IMR-90 (cell line): ENCODE measurements at regions not wholly inside any gene's neighbourhood (a gene's known extent, or its start where the extent isn't known, plus 50 kb on each side); places are given as distances from the start of the nearest gene placed in this dataset.

ENCODE experiments used
- ATAC-seq: fragments of 200-7000 bp; cut with Tn5 transposase; 2 replicates; pipeline ENCODE4 v1.9.1; 2020; ENCODE audit warnings: low read depth, mild to moderate bottlenecking, moderate library complexity
- BruUV-seq: library from RNA; stranded (reverse); fragments of 400-500 nt; replicated peaks from 2 replicates; lab custom pipeline; 2021; lab: Mats Ljungman, UMichigan
- CTCF ChIA-PET: fragments of 300-600 bp; formaldehyde crosslinking; extraction: SDS; loops from one replicate; lab custom pipeline; 2021; ENCODE audit warnings: antibody characterized with exemption; lab: Yijun Ruan, JAX
- POLR2A ChIA-PET: fragments of 300-600 bp; sonication (Branson Sonifier 250); formaldehyde crosslinking; loops from one replicate; lab custom pipeline; 2022; ENCODE audit warnings: antibody characterized with exemption; ENCODE audit not compliant: unreplicated experiment; lab: Charles Lee
- DNase-seq: peaks from one replicate; pipeline ENCODE4 v3.0.0; 2013
- H2AFZ ChIP-seq: replicated peaks from 2 replicates; pipeline ENCODE3; 2013; ENCODE audit warnings: low read length, mild to moderate bottlenecking; ENCODE audit not compliant: poor library complexity
- H2AK5ac ChIP-seq: 2 replicates; pipeline ENCODE4 v1.6.1; 2013; ENCODE audit warnings: low read depth, low read length, inconsistent platforms
- H2AK9ac ChIP-seq: replicated peaks from 2 replicates; pipeline ENCODE3; 2013; ENCODE audit warnings: mild to moderate bottlenecking, low read depth, low read length, moderate library complexity; ENCODE audit not compliant: poor library complexity
- H2BK120ac ChIP-seq: 2 replicates; pipeline ENCODE4 v1.6.1; 2013; ENCODE audit warnings: low read depth, low read length, inconsistent platforms
- H2BK15ac ChIP-seq: 3 replicates; pipeline ENCODE4 v1.6.1; 2013; ENCODE audit warnings: low read depth, low read length, inconsistent platforms
- H2BK20ac ChIP-seq: 2 replicates; pipeline ENCODE4 v1.6.1; 2013; ENCODE audit warnings: low read depth, mild to moderate bottlenecking, inconsistent platforms, low read length, moderate library complexity
- H2BK5ac ChIP-seq: 2 replicates; pipeline ENCODE4 v1.6.1; 2013; ENCODE audit warnings: mild to moderate bottlenecking, low read depth, low read length, inconsistent platforms; ENCODE audit not compliant: poor library complexity, severe bottlenecking
- H3K14ac ChIP-seq: replicated peaks from 2 replicates; pipeline ENCODE4 v1.6.1; 2013; ENCODE audit warnings: low read depth, low read length, inconsistent platforms
- H3K18ac ChIP-seq: 2 replicates; pipeline ENCODE4 v1.6.1; 2013; ENCODE audit warnings: low read depth, low read length, control low read depth
- H3K23ac ChIP-seq: 2 replicates; pipeline ENCODE4 v1.6.1; 2013; ENCODE audit warnings: low read depth, low read length, inconsistent platforms
- H3K27ac ChIP-seq: 2 replicates; pipeline ENCODE4 v1.5.1; 2013; ENCODE audit warnings: mild to moderate bottlenecking, control low read depth, low read length; ENCODE audit not compliant: insufficient read depth
- H3K27me3 ChIP-seq: 2 replicates; pipeline ENCODE4 v1.6.1; 2013; ENCODE audit warnings: low read length; ENCODE audit not compliant: control insufficient read depth, insufficient read depth
- H3K36me3 ChIP-seq: 2 replicates; pipeline ENCODE4 v1.6.1; 2013; ENCODE audit warnings: low read length, mixed read lengths; ENCODE audit not compliant: control insufficient read depth, insufficient read depth
- H3K4ac ChIP-seq: 2 replicates; pipeline ENCODE4 v1.6.1; 2013; ENCODE audit warnings: low read depth, low read length, inconsistent platforms
- H3K4me1 ChIP-seq: 2 replicates; pipeline ENCODE4 v1.6.1; 2013; ENCODE audit warnings: low read length, mixed read lengths; ENCODE audit not compliant: control insufficient read depth, insufficient read depth
- H3K4me2 ChIP-seq: 2 replicates; pipeline ENCODE4 v1.6.1; 2013; ENCODE audit warnings: low read depth, mild to moderate bottlenecking, control low read depth, low read length, moderate library complexity
- H3K4me3 ChIP-seq: 2 replicates; pipeline ENCODE4 v1.5.1; 2013; ENCODE audit warnings: low read depth, mild to moderate bottlenecking, control low read depth, low read length, moderate library complexity; ENCODE audit not compliant: insufficient read depth
- H3K56ac ChIP-seq: 2 replicates; pipeline ENCODE4 v1.6.1; 2013; ENCODE audit warnings: low read length, inconsistent platforms; ENCODE audit not compliant: insufficient read depth; ENCODE audit errors: extremely low read depth
- H3K79me1 ChIP-seq, 2 experiments: 2 replicates each; pipeline ENCODE4 v1.6.1; 2013; ENCODE audit warnings: low read length in 2 of 2, inconsistent platforms in 1 of 2, low read depth in 1 of 2
- H3K9ac ChIP-seq: 2 replicates; pipeline ENCODE4 v1.6.1; 2013; ENCODE audit warnings: low read depth, low read length, control low read depth
- H3K9me1 ChIP-seq: 2 replicates; pipeline ENCODE4 v1.6.1; 2013; ENCODE audit warnings: low read length, inconsistent platforms; ENCODE audit not compliant: insufficient read depth
- H3K9me3 ChIP-seq: 2 replicates; pipeline ENCODE4 v1.6.1; 2013; ENCODE audit warnings: low read length; ENCODE audit not compliant: control insufficient read depth, insufficient read depth
- H4K20me1 ChIP-seq: 2 replicates; pipeline ENCODE4 v1.6.1; 2013; ENCODE audit warnings: low read length, inconsistent platforms; ENCODE audit not compliant: insufficient read depth
- H4K5ac ChIP-seq: 2 replicates; pipeline ENCODE4 v1.6.1; 2013; ENCODE audit warnings: mild to moderate bottlenecking, low read depth, low read length, control low read depth
- H4K8ac ChIP-seq, 2 experiments: 2 replicates each; pipeline ENCODE4 v1.6.1; 2013; ENCODE audit warnings: low read depth in 2 of 2, low read length in 2 of 2, control low read depth in 1 of 2, inconsistent platforms in 1 of 2
- H4K91ac ChIP-seq: 2 replicates; pipeline ENCODE4 v1.6.1; 2013; ENCODE audit warnings: low read depth, low read length, inconsistent platforms; ENCODE audit not compliant: insufficient read depth
- BHLHE40 ChIP-seq: fragments of 150-350 bp; IDR thresholded peaks from 2 replicates; pipeline ENCODE4 v1.6.1; 2016; ENCODE audit warnings: mild to moderate bottlenecking, low read depth, low read length
- CEBPB ChIP-seq: IDR thresholded peaks from 2 replicates; pipeline ENCODE4 v1.6.1; 2012; ENCODE audit warnings: low read depth, low read length, improper control_type of control experiment
- CHD1 ChIP-seq: IDR thresholded peaks from 2 replicates; pipeline ENCODE4 v1.6.1; 2012; ENCODE audit warnings: low read depth, low read length, improper control_type of control experiment
- CTCF ChIP-seq: conservative IDR thresholded peaks from 2 replicates; pipeline ENCODE4 v1.5.1; 2012; ENCODE audit warnings: mild to moderate bottlenecking, low read depth, low read length, improper control_type of control experiment
- ELK1 ChIP-seq: fragments of 150-350 bp; IDR thresholded peaks from 2 replicates; pipeline ENCODE4 v1.6.1; 2016; ENCODE audit warnings: low read depth, mild to moderate bottlenecking, low read length, moderate library complexity, borderline replicate concordance
- FOS ChIP-seq: fragments of 150-350 bp; IDR thresholded peaks from 2 replicates; pipeline ENCODE4 v1.6.1; 2016; ENCODE audit warnings: low read depth, low read length
- MAFK ChIP-seq: IDR thresholded peaks from 2 replicates; pipeline ENCODE4 v1.6.1; 2012; ENCODE audit warnings: low read depth, low read length, improper control_type of control experiment
- MAZ ChIP-seq: IDR thresholded peaks from 2 replicates; pipeline ENCODE4 v1.6.1; 2012; ENCODE audit warnings: low read depth, mild to moderate bottlenecking, low read length, improper control_type of control experiment, moderate library complexity, borderline replicate concordance
- MXI1 ChIP-seq: IDR thresholded peaks from 2 replicates; pipeline ENCODE4 v1.6.1; 2012; ENCODE audit warnings: low read depth, mild to moderate bottlenecking, low read length, moderate library complexity, borderline replicate concordance
- NFE2L2 ChIP-seq: fragments of 150-350 bp; IDR thresholded peaks from 2 replicates; pipeline ENCODE4 v1.6.1; 2016; ENCODE audit warnings: low read depth, mild to moderate bottlenecking, low read length
- POLR2A ChIP-seq: IDR thresholded peaks from 2 replicates; pipeline ENCODE4 v1.6.1; 2012; ENCODE audit warnings: mild to moderate bottlenecking, low read depth, low read length
- RAD21 ChIP-seq: IDR thresholded peaks from 2 replicates; pipeline ENCODE4 v1.6.1; 2012; ENCODE audit warnings: low read length, improper control_type of control experiment
- RCOR1 ChIP-seq: IDR thresholded peaks from 2 replicates; pipeline ENCODE4 v1.6.1; 2012; ENCODE audit warnings: mild to moderate bottlenecking, low read length, improper control_type of control experiment; ENCODE audit not compliant: insufficient replicate concordance
- RFX5 ChIP-seq: IDR thresholded peaks from 2 replicates; pipeline ENCODE4 v1.8.0; 2012; ENCODE audit warnings: low read depth, mild to moderate bottlenecking, low read length, moderate library complexity
- SMC3 ChIP-seq: fragments of 150-350 bp; IDR thresholded peaks from 2 replicates; pipeline ENCODE4 v1.6.1; 2016; ENCODE audit warnings: low read depth, mild to moderate bottlenecking, antibody characterized with exemption, low read length, moderate library complexity
- USF2 ChIP-seq: fragments of 150-350 bp; IDR thresholded peaks from 2 replicates; pipeline ENCODE4 v1.6.1; 2017; ENCODE audit warnings: mild to moderate bottlenecking, antibody characterized with exemption, low read length, low read depth
- WGBS, 2 experiments: methylation state at CpG; one replicate each; pipeline versions ENCODE4 v1.1.5 to v1.1.7; 2013; ENCODE audit warnings: missing lambda C conversion rate in 2 of 2; ENCODE audit not compliant: insufficient read length in 1 of 2; ENCODE audit errors: extremely low coverage in 2 of 2; 5-methylcytosine and 5-hydroxymethylcytosine counted together
- dilution Hi-C: fragments of 300-500 bp; cut with HindIII; formaldehyde crosslinking; loops from one replicate; pipeline ENCODE4 v1.14.3; 2018; ENCODE audit warnings: low sequenced_read_pairs; ENCODE audit not compliant: unreplicated experiment
- in situ Hi-C: fragments of 300-500 bp; cut with MboI; formaldehyde crosslinking; loops from 3 replicates; pipeline ENCODE4 v1.14.3; 2019; ENCODE audit warnings: low sequenced_read_pairs, inconsistent platforms, mixed read lengths
- intact Hi-C: fragments of 100-400 bp; cut with micrococcal nuclease; formaldehyde crosslinking; loops from 2 replicates; pipeline ENCODE4 v1.10.0; 2022

- dilution Hi-C loops: no loop called here
- Histone ChIP-seq H3K27ac (no peak overlapping the region), H3K27me3 (no peaks in the 10 kb centered on the region), H3K4me2 (no peak overlapping the region), H3K4ac (no peak overlapping the region), H3K9me3 (no peaks in the 10 kb centered on the region), H3K4me1 (peaks cover 1% of the 10 kb centered on the region; the same call in 1 of the 2 replicates), H2AK5ac (no peak overlapping the region), H2BK20ac (no peak overlapping the region), H3K9ac (no peak overlapping the region), H3K9me1 (no peaks in the 10 kb centered on the region), H2AK9ac (no peak overlapping the region), H4K5ac (no peak overlapping the region), H3K4me3 (no peak overlapping the region), H3K18ac (no peak overlapping the region), H4K91ac (no peak overlapping the region), H4K20me1 (no peaks in the 10 kb centered on the region), H3K23ac (no peak overlapping the region), H3K36me3 (no peaks in the 10 kb centered on the region), H2BK15ac (no peak overlapping the region), H2BK120ac (no peak overlapping the region), H2AFZ (no peak overlapping the region), H3K56ac (no peak overlapping the region), H4K8ac (no peak overlapping the region), H3K14ac (no peak overlapping the region), H2BK5ac (no peak overlapping the region), H3K79me1 (no peaks in the 10 kb centered on the region)
- TF ChIP-seq FOS (no peak), CHD1 (no peak), MAZ (no peak), CTCF (no peak), BHLHE40 (no peak), RCOR1 (no peak), NFE2L2 (no peak), CEBPB (no peak), MXI1 (no peak), SMC3 (no peak), POLR2A (no peak), RAD21 (no peak), USF2 (no peak), RFX5 (no peak), MAFK (no peak), ELK1 (no peak)
- BruUV-seq: no TSS peak
- ATAC-seq (no peak), DNase-seq (no peak)
- POLR2A ChIA-PET: no interaction called here
- intact Hi-C loops: loop anchor here (10.0 kb wide), 2 partner anchors 266 to 1566 kb away; no protein-coding TSS in a partner anchor
- CTCF ChIA-PET: no interaction called here
- in situ Hi-C loops: no loop called here
- WGBS, 2 experiments: 96% methylated on average over 3 of the region's 4 CpGs; no CpG with 5 or more reads in 1 of the 2 experiments
These were observed 391.6 kb upstream of the SYT4 start for GRCh38 chr18:43668866-43669265.
